ENCODE measurements at regions not wholly inside any gene's neighbourhood (a gene's known extent, or its start where the extent isn't known, plus 50 kb on each side); places are given as distances from the start of the nearest gene placed in this dataset.

DNA sequence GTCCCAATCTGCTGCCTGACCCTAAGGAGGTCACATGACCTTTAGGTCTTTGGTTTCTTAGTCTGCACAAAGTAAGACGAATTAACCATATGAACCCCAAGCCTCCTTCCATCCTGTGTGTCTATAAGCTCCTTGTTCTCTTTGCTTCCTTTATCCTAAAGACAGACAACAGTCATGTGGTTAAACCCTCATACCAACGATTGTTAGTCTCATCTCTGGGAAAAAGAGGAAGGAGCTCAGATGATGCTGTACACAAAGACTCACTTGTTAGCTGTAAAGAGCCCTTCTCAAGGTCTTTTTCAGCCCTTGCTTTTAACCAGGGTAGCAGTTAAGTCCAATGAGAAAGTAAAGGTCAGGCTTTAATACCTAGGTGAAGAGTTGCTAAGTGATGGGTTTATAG lies 443.7 kb downstream of the TNS1 start:
- H3K27me3 ChIP-seq, result no peaks in the 10 kb centered on the region

GRCh38 chr2:217555081-217555876 lies 447.5 kb downstream of the TNS1 start:
- whole genome bisulfite sequencing, 2 donors, result 67% methylated on average over 7 of the region's 7 CpGs
- no peak for TF ChIP-seq CTCF (IDR thresholded peaks at IDR 0.05)
- TF ChIP-seq POLR2A (IDR thresholded peaks at IDR 0.05), result no peak
- no peak for TF ChIP-seq EP300 (IDR thresholded peaks at IDR 0.05)
- no peak for TF ChIP-seq POLR2AphosphoS5 (IDR thresholded peaks at IDR 0.05)
- Histone ChIP-seq H3K27me3 (no peaks in the 10 kb centered on the region), H3K4me1 (peaks cover 0 to 3% (median 0%) of the 10 kb centered on the region in 4 donors), H3K4me3 (no peak overlapping the region), H3K9me3 (no peaks in the 10 kb centered on the region), H3K27ac (no peak overlapping the region), H3K36me3 (no peaks in the 10 kb centered on the region)
- DNase-seq (peak in 1 of 2 donors; percentile 20), ATAC-seq (ENCODE audit: low FRiP score in 2 of 2) (peak in 1 of 2 donors; percentile 44)

More for the DNA sequence above, 443.7 kb downstream of the TNS1 start:
- no peaks in the 10 kb centered on the region for H3K4me1 ChIP-seq
- no peak for TF ChIP-seq CTCF (IDR thresholded peaks at IDR 0.05)
- TF ChIP-seq EP300 (IDR thresholded peaks at IDR 0.05), result no peak
- no peak for TF ChIP-seq POLR2A (IDR thresholded peaks at IDR 0.05)
- TF ChIP-seq POLR2AphosphoS5 (IDR thresholded peaks at IDR 0.05), result no peak
- no peaks in the 10 kb centered on the region for H3K36me3 ChIP-seq
- ATAC-seq (ENCODE audit: low FRiP score in 2 of 2), result no peak
- no peak overlapping the region for H3K27ac ChIP-seq
- WGBS, 2 donors, result 71 to 73% methylated on average over 2 of the region's 2 CpGs
- no peak for DNase-seq
- H3K9me3 ChIP-seq, result no peaks in the 10 kb centered on the region
- H3K4me3 ChIP-seq, result no peak overlapping the region

- H3K4me3 ChIP-seq, result no peak overlapping the region
- H3K36me3 ChIP-seq, result no peaks in the 10 kb centered on the region
- DNase-seq, result no peak
- no peak overlapping the region for H3K27ac ChIP-seq
- TF ChIP-seq CTCF (IDR thresholded peaks at IDR 0.05) (no peak), POLR2A (IDR thresholded peaks at IDR 0.05) (no peak), POLR2AphosphoS5 (IDR thresholded peaks at IDR 0.05) (no peak), EP300 (IDR thresholded peaks at IDR 0.05) (no peak)
- H3K9me3 ChIP-seq, result no peaks in the 10 kb centered on the region
- peaks cover 0 to 3% (median 0%) of the 10 kb centered on the region in 4 donors for H3K4me1 ChIP-seq
- ATAC-seq (ENCODE audit: low FRiP score in 2 of 2), result no peak
- 70 to 81% methylated on average over 2 of the region's 2 CpGs for WGBS, 2 donors
- H3K27me3 ChIP-seq, result no peaks in the 10 kb centered on the region
Observed at GRCh38 chr2:217553679-217554078, 449.1 kb downstream of the TNS1 start.

GRCh38 chr2:217553202-217553601 lies 449.6 kb downstream of the TNS1 start:
- Histone ChIP-seq H3K36me3 (no peaks in the 10 kb centered on the region), H3K4me3 (no peak overlapping the region), H3K4me1 (peaks cover 0 to 3% (median 0%) of the 10 kb centered on the region in 4 donors), H3K9me3 (no peaks in the 10 kb centered on the region), H3K27me3 (no peaks in the 10 kb centered on the region), H3K27ac (no peak overlapping the region)
- ATAC-seq (ENCODE audit: low FRiP score in 2 of 2), result no peak
- no peak for TF ChIP-seq EP300 (IDR thresholded peaks at IDR 0.05)
- no peak for TF ChIP-seq POLR2A (IDR thresholded peaks at IDR 0.05)
- TF ChIP-seq POLR2AphosphoS5 (IDR thresholded peaks at IDR 0.05), result no peak
- no peak for TF ChIP-seq CTCF (IDR thresholded peaks at IDR 0.05)
- 67 to 85% methylated on average over 4 of the region's 4 CpGs for WGBS, 2 donors
- no peak for DNase-seq

DNA sequence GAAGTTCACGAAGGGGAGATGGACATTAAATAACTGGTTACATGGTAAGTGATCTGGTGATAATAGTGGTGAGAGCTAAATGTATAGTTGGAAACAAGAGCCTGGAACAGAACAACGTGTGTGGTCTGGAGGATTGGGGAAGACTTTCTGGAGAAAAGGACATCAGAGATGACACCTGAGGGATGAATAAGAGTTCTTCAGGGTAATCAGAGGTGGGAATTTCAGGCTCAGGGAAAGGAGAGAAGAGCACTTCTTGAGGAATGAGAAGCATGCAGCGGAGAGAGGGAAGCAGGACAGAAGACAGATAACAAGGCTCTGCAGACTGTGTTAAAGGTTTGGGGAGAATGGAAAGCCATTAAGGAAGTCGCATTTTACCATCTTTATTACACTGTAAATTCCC lies 450.7 kb downstream of the TNS1 start:
- no peaks in the 10 kb centered on the region for H3K9me3 ChIP-seq
- H3K27me3 ChIP-seq, result no peaks in the 10 kb centered on the region
- no peaks in the 10 kb centered on the region for H3K36me3 ChIP-seq
- whole genome bisulfite sequencing, 2 donors, result 80 to 82% methylated on average over 4 of the region's 4 CpGs
- DNase-seq (no peak), ATAC-seq (ENCODE audit: low FRiP score in 2 of 2) (no peak)
- no peak overlapping the region for H3K4me3 ChIP-seq
- peaks cover 0 to 3% (median 0%) of the 10 kb centered on the region in 4 donors for H3K4me1 ChIP-seq
- H3K27ac ChIP-seq, result no peak overlapping the region
- no peak for TF ChIP-seq POLR2AphosphoS5 (IDR thresholded peaks at IDR 0.05)
- TF ChIP-seq POLR2A (IDR thresholded peaks at IDR 0.05), result no peak
- TF ChIP-seq CTCF (IDR thresholded peaks at IDR 0.05), result no peak
- TF ChIP-seq EP300 (IDR thresholded peaks at IDR 0.05), result no peak
